GM12878 (cell line): ENCODE measurements at regions not wholly inside any gene's neighbourhood (a gene's known extent, or its start where the extent isn't known, plus 50 kb on each side); places are given as distances from the start of the nearest gene placed in this dataset.

Source experiments
- ATF2 ChIP-seq: IDR thresholded peaks from 2 replicates; pipeline ENCODE4 v1.6.1; 2012; ENCODE audit warnings: low read length, inconsistent platforms
- CTCF ChIP-seq, 3 experiments: IDR thresholded peaks in 2 of 3; conservative IDR thresholded peaks in 1 of 3; 2 replicates each; pipeline ENCODE4 v1.5.1; 2011; ENCODE audit warnings: low read depth in 3 of 3, low read length in 3 of 3, mild to moderate bottlenecking in 3 of 3, control low read depth in 2 of 3, moderate library complexity in 2 of 3, inconsistent platforms in 1 of 3, mixed read lengths in 1 of 3; ENCODE audit not compliant: control insufficient read depth in 2 of 3, insufficient read depth in 1 of 3; ENCODE audit errors: extremely low read depth in 1 of 3
- MXI1 ChIP-seq: fragments of 150-350 bp; IDR thresholded peaks from 2 replicates; pipeline ENCODE4 v1.6.1; 2011; ENCODE audit warnings: low read depth, mild to moderate bottlenecking, inconsistent platforms, low read length, improper control_type of control experiment

GRCh38 chr13:34107806-34108205 lies 289.9 kb downstream of the RFC3 start:
- TF ChIP-seq CTCF (IDR thresholded peaks at IDR 0.05 in 2 of 3, conservative IDR thresholded peaks at IDR 0.05 in 1 of 3; ENCODE audit: control insufficient read depth in 2 of 3, extremely low read depth in 1 of 3, insufficient read depth in 1 of 3, low read depth in 3 of 3, low read length in 3 of 3) (no peak), MXI1 (no peak), ATF2 (no peak)
